Adrenal gland (tissue), 9 donors: ENCODE measurements at regions not wholly inside any gene's neighbourhood (a gene's known extent, or its start where the extent isn't known, plus 50 kb on each side); places are given as distances from the start of the nearest gene placed in this dataset.

Experiments
- DNase-seq, 7 donors: peaks; one replicate each; pipeline ENCODE4 v3.0.0-alpha.2; 2019 to 2020
- H3K27ac ChIP-seq, 5 donors: fragments of 200-600 bp; sonication (generic) in 4 of 5; 1 replicate in 3 of 5; 2 replicates in 2 of 5; pipeline versions ENCODE4 v1.5.1 to v1.8.0; 2016 to 2020; ENCODE audit warnings: mild to moderate bottlenecking in 1 of 5
- H3K27me3 ChIP-seq: fragments of 200-600 bp; 2 replicates; pipeline ENCODE4 v1.8.0; 2021
- H3K36me3 ChIP-seq, 2 donors: fragments of 200-600 bp; replicated peaks in 1 of 2; 1 replicate in 1 of 2; 2 replicates in 1 of 2; pipeline versions ENCODE4 v1.5.1 to v1.8.0; 2018 to 2022
- H3K4me1 ChIP-seq, 2 donors: fragments of 200-600 bp; replicated peaks in 1 of 2; 1 replicate in 1 of 2; 2 replicates in 1 of 2; pipeline versions ENCODE4 v1.5.1 to v1.8.0; 2018 to 2021
- H3K4me3 ChIP-seq, 4 donors: fragments of 200-600 bp; sonication (generic) in 3 of 4; one replicate each; pipeline ENCODE4 v1.5.1; 2016 to 2018
- H3K9me3 ChIP-seq, 3 donors: fragments of 200-600 bp; sonication (generic) in 1 of 3; replicated peaks in 1 of 3; 1 replicate in 2 of 3; 2 replicates in 1 of 3; pipeline versions ENCODE4 v1.5.1 to v1.8.0; 2016 to 2021
- POLR2A ChIP-seq, 2 donors: fragments of 450-650 bp; IDR thresholded peaks; one replicate each; pipeline ENCODE4 v1.6.1; 2017; ENCODE audit warnings: antibody characterized with exemption in 2 of 2, mild to moderate bottlenecking in 2 of 2, moderate library complexity in 1 of 2
- WGBS, 4 donors: extraction: QIAGEN DNeasy Blood & Tissue Kit in 2 of 4; methylation state at CpG; one replicate each; pipeline versions ENCODE4 v1.1.5 to v1.1.7; 2013 to 2017; 5-methylcytosine and 5-hydroxymethylcytosine counted together
- intact Hi-C, 2 donors: fragments of 100-400 bp; cut with DNase I; formaldehyde crosslinking; loops; one replicate each; pipeline versions ENCODE4 v1.14.1 to v1.15.0; 2022 to 2023
- TF ChIP-seq, protein P1 (sequence below), 6 experiments: fragments of 450-650 bp in 4 of 6; fragments of 200-600 bp in 2 of 6; sonication (generic) in 1 of 6; IDR thresholded peaks; 1 replicate in 5 of 6; 2 replicates in 1 of 6; pipeline versions ENCODE4 v1.5.1 to v1.8.0; 2016 to 2021; ENCODE audit warnings: antibody characterized with exemption in 6 of 6, mild to moderate bottlenecking in 2 of 6, moderate library complexity in 1 of 6
- donor health status: healthy with polysubstance abuse.
- donor health status: Bipolar disorder and iron deficiency.
- donor health status: DM: yes; HTN: yes; CAD: no.
- donor health status: DM: no; HTN: no; CAD: no.
- donor health status: DM: no; HTN: no; CAD: no.

DNA sequence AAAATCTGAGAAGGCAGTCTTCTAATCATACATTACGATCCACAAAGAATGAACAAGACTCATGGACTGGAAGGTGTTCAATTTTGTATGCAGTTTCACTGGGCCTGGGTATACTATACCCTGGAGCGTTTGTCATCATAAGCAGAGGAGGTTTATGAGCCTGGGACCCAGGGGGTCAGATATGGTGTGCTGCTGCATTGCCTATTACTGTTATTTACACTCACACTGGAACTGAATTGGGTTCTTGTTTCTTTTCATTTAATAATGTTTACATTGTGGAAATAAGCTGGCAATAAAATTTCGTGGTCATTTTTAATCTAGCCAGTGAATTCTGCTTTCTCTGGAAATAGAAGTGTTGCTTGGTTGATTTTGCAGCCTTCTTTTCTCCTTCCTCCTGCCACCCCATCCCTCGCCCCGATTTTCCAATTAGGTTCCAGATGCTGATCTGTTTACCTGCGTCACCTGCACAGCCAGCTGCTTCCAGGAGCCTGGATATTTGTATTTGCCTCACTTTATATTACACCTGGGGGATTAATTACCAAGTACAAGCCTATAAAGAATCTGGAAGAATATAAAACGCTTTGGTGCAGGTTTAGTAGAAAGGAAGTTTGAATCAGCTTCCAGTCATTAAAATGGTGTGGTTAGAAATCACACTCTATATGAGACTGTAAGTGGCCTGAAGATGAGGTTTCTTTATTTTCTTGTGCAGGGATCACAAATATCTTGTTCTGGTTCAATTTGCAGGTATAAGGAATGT lies 234.4 kb downstream of the SOCS6 start:
- H3K4me3 ChIP-seq: no peak overlapping the region

DNA sequence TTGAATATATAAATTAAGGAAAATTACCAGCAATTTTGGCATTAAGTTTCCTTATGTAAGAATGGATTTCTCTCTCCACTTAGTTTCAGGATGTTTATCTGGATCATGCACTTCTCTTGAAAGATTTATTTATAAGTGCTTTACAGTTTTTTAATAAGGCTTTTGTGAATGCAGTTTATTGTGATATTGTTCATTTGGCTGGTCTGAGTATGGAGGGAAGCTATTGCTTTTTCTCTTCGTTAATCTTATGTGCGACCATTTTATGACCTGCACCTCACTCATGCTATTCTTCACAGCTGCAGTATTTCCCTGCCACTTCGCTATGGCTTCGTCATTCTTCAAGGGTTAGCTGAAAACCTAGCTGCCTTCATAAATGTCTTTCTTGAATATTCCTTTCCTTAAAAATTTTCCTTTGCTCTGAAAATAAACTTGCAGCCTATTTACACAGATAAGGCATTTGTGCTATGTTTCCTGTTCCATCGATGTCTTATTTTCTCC lies 233.4 kb downstream of the SOCS6 start:
- H3K4me3 ChIP-seq: no peak overlapping the region

More for the DNA sequence above, 234.4 kb downstream of the SOCS6 start:
- no peak for TF ChIP-seq POLR2A (IDR thresholded peaks at IDR 0.05)
- TF ChIP-seq, protein P1, sequence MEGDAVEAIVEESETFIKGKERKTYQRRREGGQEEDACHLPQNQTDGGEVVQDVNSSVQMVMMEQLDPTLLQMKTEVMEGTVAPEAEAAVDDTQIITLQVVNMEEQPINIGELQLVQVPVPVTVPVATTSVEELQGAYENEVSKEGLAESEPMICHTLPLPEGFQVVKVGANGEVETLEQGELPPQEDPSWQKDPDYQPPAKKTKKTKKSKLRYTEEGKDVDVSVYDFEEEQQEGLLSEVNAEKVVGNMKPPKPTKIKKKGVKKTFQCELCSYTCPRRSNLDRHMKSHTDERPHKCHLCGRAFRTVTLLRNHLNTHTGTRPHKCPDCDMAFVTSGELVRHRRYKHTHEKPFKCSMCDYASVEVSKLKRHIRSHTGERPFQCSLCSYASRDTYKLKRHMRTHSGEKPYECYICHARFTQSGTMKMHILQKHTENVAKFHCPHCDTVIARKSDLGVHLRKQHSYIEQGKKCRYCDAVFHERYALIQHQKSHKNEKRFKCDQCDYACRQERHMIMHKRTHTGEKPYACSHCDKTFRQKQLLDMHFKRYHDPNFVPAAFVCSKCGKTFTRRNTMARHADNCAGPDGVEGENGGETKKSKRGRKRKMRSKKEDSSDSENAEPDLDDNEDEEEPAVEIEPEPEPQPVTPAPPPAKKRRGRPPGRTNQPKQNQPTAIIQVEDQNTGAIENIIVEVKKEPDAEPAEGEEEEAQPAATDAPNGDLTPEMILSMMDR (IDR thresholded peaks at IDR 0.05): no peak
- no peaks in the 10 kb centered on the region for H3K27me3 ChIP-seq
- no peak overlapping the region for H3K27ac ChIP-seq
- intact Hi-C loops: no loop called here
- no peaks in the 10 kb centered on the region for H3K36me3 ChIP-seq
- DNase-seq: no peak
- H3K9me3 ChIP-seq: no peaks in the 10 kb centered on the region
- no peaks in the 10 kb centered on the region for H3K4me1 ChIP-seq
- 61 to 73% (median 69%) methylated on average over 7 of the region's 7 CpGs for WGBS, 4 donors

GRCh38 chr18:70520867-70521266 lies 232.0 kb downstream of the SOCS6 start:
- DNase-seq: no peak
- Histone ChIP-seq H3K4me3 (no peak overlapping the region), H3K27ac (no peak overlapping the region), H3K9me3 (no peaks in the 10 kb centered on the region), H3K4me1 (no peaks in the 10 kb centered on the region), H3K27me3 (no peaks in the 10 kb centered on the region), H3K36me3 (no peaks in the 10 kb centered on the region)
- WGBS, 4 donors: 29 to 39% (median 35%) methylated on average over 1 of the region's 1 CpG
- intact Hi-C loops: no loop called here
- TF ChIP-seq, protein P1 (IDR thresholded peaks at IDR 0.05): no peak
- TF ChIP-seq POLR2A (IDR thresholded peaks at IDR 0.05): no peak

More for the DNA sequence above, 233.4 kb downstream of the SOCS6 start:
- TF ChIP-seq, protein P1 (IDR thresholded peaks at IDR 0.05): no peak
- no peaks in the 10 kb centered on the region for H3K36me3 ChIP-seq
- WGBS, 4 donors: 49 to 55% (median 52%) methylated on average over 5 of the region's 5 CpGs
- no peak for DNase-seq
- H3K4me1 ChIP-seq: no peaks in the 10 kb centered on the region
- intact Hi-C loops: no loop called here
- H3K9me3 ChIP-seq: no peaks in the 10 kb centered on the region
- H3K27ac ChIP-seq: no peak overlapping the region
- H3K27me3 ChIP-seq: no peaks in the 10 kb centered on the region

- intact Hi-C loops: no loop called here
- Histone ChIP-seq H3K4me3 (no peak overlapping the region), H3K27me3 (no peaks in the 10 kb centered on the region), H3K36me3 (no peaks in the 10 kb centered on the region), H3K9me3 (no peaks in the 10 kb centered on the region), H3K4me1 (no peaks in the 10 kb centered on the region), H3K27ac (no peak overlapping the region)
- DNase-seq: no peak
- 63 to 77% (median 66%) methylated on average over 9 of the region's 9 CpGs for WGBS, 4 donors
- no peak for TF ChIP-seq POLR2A (IDR thresholded peaks at IDR 0.05)
- TF ChIP-seq, protein P1 (IDR thresholded peaks at IDR 0.05): no peak
These were observed 224.8 kb downstream of the SOCS6 start for GRCh38 chr18:70513502-70514171.
